RWPE2 (cell line): ENCODE measurements at regions not wholly inside any gene's neighbourhood (a gene's known extent, or its start where the extent isn't known, plus 50 kb on each side); places are given as distances from the start of the nearest gene placed in this dataset.
"Not testable (repeated sequence)": the region's sequence is repeated elsewhere in the genome, so short reads cannot be mapped to it uniquely, and the experiment has no call there.

Experiments used
- ATAC-seq: fragments of 200-7000 bp; cut with Tn5 transposase; 3 replicates; pipeline ENCODE4 v1.9.1; 2021; ENCODE audit warnings: low read depth
- DNase-seq: peaks from one replicate; pipeline ENCODE4 v3.0.0-alpha.2; 2020; ENCODE audit warnings: low spot score
- H3K27ac ChIP-seq: fragments of 450-650 bp; 2 replicates; pipeline ENCODE4 v1.5.1; 2017; ENCODE audit warnings: mild to moderate bottlenecking; ENCODE audit not compliant: poor library complexity, severe bottlenecking
- H3K27me3 ChIP-seq: fragments of 250-450 bp; sonication (Bioruptor Pico); 2 replicates; pipeline ENCODE4 v1.5.1; 2021; ENCODE audit warnings: mild to moderate bottlenecking, moderate library complexity; ENCODE audit not compliant: insufficient read depth, poor library complexity, severe bottlenecking
- H3K36me3 ChIP-seq: fragments of 250-450 bp; sonication (Bioruptor Pico); 2 replicates; pipeline ENCODE4 v1.5.1; 2020; ENCODE audit warnings: low read depth, mild to moderate bottlenecking, moderate library complexity
- H3K4me1 ChIP-seq: fragments of 250-450 bp; sonication (Bioruptor Pico); 2 replicates; pipeline ENCODE4 v1.5.1; 2021; ENCODE audit warnings: mild to moderate bottlenecking, moderate library complexity; ENCODE audit not compliant: insufficient read depth, poor library complexity, severe bottlenecking
- H3K4me3 ChIP-seq: fragments of 250-450 bp; sonication (Bioruptor Pico); 2 replicates; pipeline ENCODE4 v1.5.1; 2021; ENCODE audit warnings: mild to moderate bottlenecking, moderate library complexity; ENCODE audit not compliant: severe bottlenecking
- H3K9me3 ChIP-seq: fragments of 250-450 bp; sonication (Bioruptor Pico); 2 replicates; pipeline ENCODE4 v1.5.1; 2021; ENCODE audit warnings: mild to moderate bottlenecking, moderate library complexity; ENCODE audit not compliant: severe bottlenecking
- TF ChIP-seq, protein P1 (sequence below): fragments of 450-650 bp; IDR thresholded peaks from one replicate; pipeline ENCODE4 v1.5.1; 2017; ENCODE audit warnings: mild to moderate bottlenecking, moderate library complexity; ENCODE audit not compliant: poor library complexity, severe bottlenecking

DNA sequence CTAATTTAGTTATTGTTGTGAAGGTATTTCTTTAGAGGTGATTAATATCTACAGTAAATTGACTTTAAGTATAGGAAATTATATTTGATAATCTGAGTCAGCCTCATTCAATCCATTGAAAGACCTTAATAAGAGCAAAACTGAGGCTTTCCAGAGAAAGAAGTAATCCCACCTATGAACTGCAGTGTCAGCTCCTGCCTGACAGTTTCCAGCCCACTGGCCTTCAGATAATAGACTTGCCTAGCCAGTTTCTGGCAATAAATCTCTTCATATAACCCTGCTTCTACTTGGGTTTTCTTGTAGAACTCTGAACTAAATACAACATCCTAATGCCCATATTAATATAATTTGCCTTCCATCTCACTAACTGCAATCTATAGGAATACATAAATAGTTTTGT is 437.9 kb upstream of the UBE2E3 start:
- Histone ChIP-seq H3K27me3 (no peaks in the 10 kb centered on the region), H3K9me3 (no peaks in the 10 kb centered on the region), H3K4me1 (no peaks in the 10 kb centered on the region), H3K4me3 (no peak overlapping the region), H3K27ac (no peak overlapping the region), H3K36me3 (no peaks in the 10 kb centered on the region)
- DNase-seq: no peak
- TF ChIP-seq, protein P1, sequence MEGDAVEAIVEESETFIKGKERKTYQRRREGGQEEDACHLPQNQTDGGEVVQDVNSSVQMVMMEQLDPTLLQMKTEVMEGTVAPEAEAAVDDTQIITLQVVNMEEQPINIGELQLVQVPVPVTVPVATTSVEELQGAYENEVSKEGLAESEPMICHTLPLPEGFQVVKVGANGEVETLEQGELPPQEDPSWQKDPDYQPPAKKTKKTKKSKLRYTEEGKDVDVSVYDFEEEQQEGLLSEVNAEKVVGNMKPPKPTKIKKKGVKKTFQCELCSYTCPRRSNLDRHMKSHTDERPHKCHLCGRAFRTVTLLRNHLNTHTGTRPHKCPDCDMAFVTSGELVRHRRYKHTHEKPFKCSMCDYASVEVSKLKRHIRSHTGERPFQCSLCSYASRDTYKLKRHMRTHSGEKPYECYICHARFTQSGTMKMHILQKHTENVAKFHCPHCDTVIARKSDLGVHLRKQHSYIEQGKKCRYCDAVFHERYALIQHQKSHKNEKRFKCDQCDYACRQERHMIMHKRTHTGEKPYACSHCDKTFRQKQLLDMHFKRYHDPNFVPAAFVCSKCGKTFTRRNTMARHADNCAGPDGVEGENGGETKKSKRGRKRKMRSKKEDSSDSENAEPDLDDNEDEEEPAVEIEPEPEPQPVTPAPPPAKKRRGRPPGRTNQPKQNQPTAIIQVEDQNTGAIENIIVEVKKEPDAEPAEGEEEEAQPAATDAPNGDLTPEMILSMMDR: no peak
- ATAC-seq: no peak

DNA sequence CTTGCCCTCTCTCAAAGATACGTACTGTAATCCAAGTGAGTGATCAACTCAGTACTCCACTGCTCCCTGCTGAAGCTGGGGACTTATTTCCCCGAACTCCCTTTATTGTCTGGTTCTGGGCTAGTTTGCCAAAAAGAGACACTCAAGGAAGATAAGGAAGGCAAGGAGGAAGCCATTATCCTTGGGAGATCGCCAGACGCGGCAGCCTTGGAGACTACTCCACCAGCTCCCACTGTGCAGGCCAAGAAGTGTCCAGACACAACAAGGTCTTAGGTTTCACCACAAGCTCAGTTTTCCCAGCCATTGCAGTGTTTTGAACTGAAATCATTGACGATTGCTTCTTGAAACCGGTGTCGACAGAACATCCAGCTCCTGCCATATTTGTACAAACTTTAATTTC is 439.6 kb upstream of the UBE2E3 start:
- no peak for DNase-seq
- no peak overlapping the region for H3K4me3 ChIP-seq
- TF ChIP-seq, protein P1: no peak
- no peaks in the 10 kb centered on the region for H3K4me1 ChIP-seq
- no peak for ATAC-seq
- H3K27ac ChIP-seq: no peak overlapping the region
- no peaks in the 10 kb centered on the region for H3K27me3 ChIP-seq
- H3K9me3 ChIP-seq: no peaks in the 10 kb centered on the region
- no peaks in the 10 kb centered on the region for H3K36me3 ChIP-seq

DNA sequence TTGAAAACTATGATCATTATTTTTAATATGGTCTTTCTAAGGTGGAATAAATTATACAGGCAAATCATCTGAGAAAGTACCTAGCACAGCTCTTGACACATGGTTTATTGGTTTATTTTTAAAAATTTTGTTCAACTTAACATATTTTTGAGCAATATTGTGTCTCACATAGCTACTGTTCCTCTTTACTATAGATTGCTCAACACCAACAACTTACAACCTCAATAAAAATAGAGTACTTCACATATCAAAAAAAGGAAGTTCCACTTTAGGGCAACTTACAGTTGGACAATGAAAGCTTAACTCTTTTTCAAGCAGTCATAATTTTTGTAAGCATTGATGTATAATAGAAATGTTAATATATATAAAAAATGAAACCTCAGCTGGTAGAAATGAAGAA is 440.9 kb upstream of the UBE2E3 start:
- no peak for ATAC-seq
- Histone ChIP-seq H3K4me1 (no peaks in the 10 kb centered on the region), H3K27ac (no peak overlapping the region), H3K36me3 (no peaks in the 10 kb centered on the region), H3K4me3 (no peak overlapping the region), H3K9me3 (no peaks in the 10 kb centered on the region), H3K27me3 (no peaks in the 10 kb centered on the region)
- TF ChIP-seq, protein P1: no peak
- no peak for DNase-seq

DNA sequence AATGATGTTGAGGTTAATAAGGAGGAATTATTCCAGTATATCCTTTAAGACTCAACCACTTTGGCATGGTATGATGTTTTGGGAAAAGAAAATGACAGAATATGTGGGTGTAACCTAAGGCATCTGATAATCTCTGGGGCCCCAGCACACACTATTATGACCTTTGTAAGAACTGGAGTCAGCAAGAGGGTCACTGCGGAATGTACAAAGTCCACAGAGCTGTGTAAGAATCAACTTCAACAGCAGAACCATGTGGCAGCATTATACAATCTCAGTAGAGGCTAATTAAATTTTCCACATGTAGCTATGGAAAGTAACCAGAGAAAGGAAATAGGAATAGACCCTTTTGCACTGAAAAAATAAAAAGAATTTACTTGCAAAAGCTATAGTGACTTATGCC is 445.1 kb upstream of the UBE2E3 start:
- H3K4me1 ChIP-seq: no peaks in the 10 kb centered on the region
- H3K27me3 ChIP-seq: no peaks in the 10 kb centered on the region
- H3K4me3 ChIP-seq: no peak overlapping the region
- H3K9me3 ChIP-seq: no peaks in the 10 kb centered on the region
- no peak overlapping the region for H3K27ac ChIP-seq
- DNase-seq: no peak
- no peaks in the 10 kb centered on the region for H3K36me3 ChIP-seq
- TF ChIP-seq, protein P1: no peak
- no peak for ATAC-seq

DNA sequence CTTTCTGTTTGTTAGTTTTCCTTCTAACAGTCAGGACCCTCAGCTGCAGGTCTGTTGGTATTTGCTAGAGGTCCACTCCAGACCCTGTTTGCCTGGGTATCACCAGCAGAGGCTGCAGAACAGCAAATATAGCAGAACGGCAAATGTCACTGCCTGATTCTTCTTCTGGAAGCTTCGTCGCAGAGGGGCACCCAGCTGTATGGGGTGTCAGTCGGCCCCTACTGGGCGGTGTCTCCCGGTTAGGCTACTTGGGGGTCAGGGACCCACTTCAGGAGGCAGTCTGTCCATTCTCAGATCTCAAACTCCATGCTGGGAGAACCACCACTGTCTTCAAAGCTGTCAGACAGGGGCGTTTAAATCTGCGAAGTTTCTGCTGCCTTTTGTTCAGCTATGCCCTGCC is 448.6 kb upstream of the UBE2E3 start:
- H3K4me1 ChIP-seq, H3K4me3 ChIP-seq, H3K9me3 ChIP-seq, ATAC-seq, DNase-seq, H3K27me3 ChIP-seq, H3K36me3 ChIP-seq, H3K27ac ChIP-seq: not testable (repeated sequence)
